Fibroblast of lung (primary cell): ENCODE measurements at regions not wholly inside any gene's neighbourhood (a gene's known extent, or its start where the extent isn't known, plus 50 kb on each side); places are given as distances from the start of the nearest gene placed in this dataset.

Experiments
- CTCF ChIP-seq, 2 donors: IDR thresholded peaks in 1 of 2; conservative IDR thresholded peaks in 1 of 2; 1 replicate in 1 of 2; 2 replicates in 1 of 2; pipeline ENCODE4 v1.5.1; 2011 to 2012; ENCODE audit warnings: low read length in 2 of 2, control low read depth in 1 of 2, inconsistent platforms in 1 of 2, low read depth in 1 of 2, mild to moderate bottlenecking in 1 of 2
- EZH2 ChIP-seq: IDR thresholded peaks from 2 replicates; pipeline ENCODE4 v1.5.1; 2012; ENCODE audit warnings: low read length, control low read depth, mild to moderate bottlenecking; ENCODE audit errors: missing control alignments

- TF ChIP-seq CTCF (conservative IDR thresholded peaks at IDR 0.05 in 1 of 2, IDR thresholded peaks at IDR 0.05 in 1 of 2; ENCODE audit: low read depth in 1 of 2, low read length in 2 of 2) (peak; percentile 21 to 49), EZH2 (no peak)
Measured at GRCh38 chr6:145214570-145214969, 520.8 kb downstream of the EPM2A start.
